ENCODE measurements at regions not wholly inside any gene's neighbourhood (a gene's known extent, or its start where the extent isn't known, plus 50 kb on each side); places are given as distances from the start of the nearest gene placed in this dataset.

DNA sequence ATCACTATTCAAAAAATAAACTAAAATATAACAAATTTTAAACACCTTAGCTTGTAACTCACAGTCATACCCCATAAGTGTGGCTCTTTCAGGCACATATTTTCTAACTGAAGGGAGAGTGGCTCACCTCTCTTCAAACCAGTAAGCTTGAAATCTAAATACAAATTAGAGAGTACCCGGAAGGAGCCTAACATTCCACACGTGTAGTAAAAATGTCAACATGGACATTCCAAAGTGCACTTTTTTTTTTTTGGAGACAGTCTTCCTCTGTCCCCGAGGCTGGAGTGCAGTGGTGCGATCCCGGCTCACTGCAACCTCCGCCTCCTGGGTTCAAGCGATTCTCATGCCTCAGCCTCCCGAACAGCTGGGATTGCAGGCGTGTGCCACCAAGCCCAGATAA lies 275.6 kb upstream of the ADGRL2 start:
- H3K4me2 ChIP-seq (ENCODE audit: low read depth, low read length, poor library complexity, severe bottlenecking) = no peak overlapping the region
- no peaks in the 10 kb centered on the region for H3K9me2 ChIP-seq (replicated peaks; ENCODE audit: insufficient read depth, low read length)
- TF ChIP-seq EZH2phosphoT487 (conservative IDR thresholded peaks at IDR 0.05; ENCODE audit: low read length) (no peak), CTCF (IDR thresholded peaks at IDR 0.05; ENCODE audit: insufficient read depth, low read length, poor library complexity, severe bottlenecking) (no peak)
- H4K20me1 ChIP-seq (ENCODE audit: low read depth, low read length) = no peaks in the 10 kb centered on the region
- H3K4me3 ChIP-seq (ENCODE audit: insufficient read depth, low read length, poor library complexity, severe bottlenecking) = no peak overlapping the region
- H3F3A ChIP-seq (ENCODE audit: insufficient read depth) = no peaks in the 10 kb centered on the region
- no peak overlapping the region for H3K27ac ChIP-seq (ENCODE audit: low read depth, low read length)
- H3K9me3 ChIP-seq (ENCODE audit: insufficient read depth, low read length) = no peaks in the 10 kb centered on the region
- no peaks in the 10 kb centered on the region for H3K36me3 ChIP-seq (ENCODE audit: low read length)
- H3K27me3 ChIP-seq (ENCODE audit: low read length) = no peaks in the 10 kb centered on the region
- H2AFZ ChIP-seq (ENCODE audit: low read depth, low read length, severe bottlenecking) = no peak overlapping the region
- H3K79me2 ChIP-seq (ENCODE audit: insufficient read depth, low read length) = no peaks in the 10 kb centered on the region
- no peak overlapping the region for H3K9ac ChIP-seq (ENCODE audit: low read length)

DNA sequence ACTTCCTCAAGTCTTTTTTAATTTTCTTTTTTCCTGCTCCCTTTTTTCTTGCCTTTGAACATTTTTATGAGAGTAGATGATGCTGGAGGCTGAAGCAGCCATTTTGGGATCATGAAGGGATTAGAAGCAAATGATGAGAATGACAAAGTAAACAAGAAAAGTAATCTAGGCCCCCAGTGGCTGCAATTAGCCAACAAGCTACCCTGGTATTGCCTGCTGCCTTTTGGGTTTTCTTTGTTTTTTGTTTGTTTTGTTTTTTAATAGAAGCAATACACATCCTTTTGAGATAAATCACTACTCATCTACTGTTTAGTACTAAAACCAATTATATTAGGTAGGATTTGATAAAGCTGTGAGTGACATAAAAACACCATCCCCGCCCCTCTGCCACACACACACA lies 280.7 kb upstream of the ADGRL2 start:
- Histone ChIP-seq H3F3A (ENCODE audit: insufficient read depth) (no peaks in the 10 kb centered on the region), H3K9me2 (replicated peaks; ENCODE audit: insufficient read depth, low read length) (no peaks in the 10 kb centered on the region), H3K36me3 (ENCODE audit: low read length) (no peaks in the 10 kb centered on the region), H3K4me3 (ENCODE audit: insufficient read depth, low read length, poor library complexity, severe bottlenecking) (no peak overlapping the region), H3K27ac (ENCODE audit: low read depth, low read length) (no peak overlapping the region), H3K79me2 (ENCODE audit: insufficient read depth, low read length) (no peaks in the 10 kb centered on the region), H3K9me3 (ENCODE audit: insufficient read depth, low read length) (no peaks in the 10 kb centered on the region), H2AFZ (ENCODE audit: low read depth, low read length, severe bottlenecking) (no peak overlapping the region), H4K20me1 (ENCODE audit: low read depth, low read length) (no peaks in the 10 kb centered on the region), H3K4me2 (ENCODE audit: low read depth, low read length, poor library complexity, severe bottlenecking) (no peak overlapping the region), H3K27me3 (ENCODE audit: low read length) (no peaks in the 10 kb centered on the region), H3K9ac (ENCODE audit: low read length) (no peak overlapping the region)
- no peak for TF ChIP-seq CTCF (IDR thresholded peaks at IDR 0.05; ENCODE audit: insufficient read depth, low read length, poor library complexity, severe bottlenecking)
- no peak for TF ChIP-seq EZH2phosphoT487 (conservative IDR thresholded peaks at IDR 0.05; ENCODE audit: low read length)

- Histone ChIP-seq H3K79me2 (ENCODE audit: insufficient read depth, low read length) (no peaks in the 10 kb centered on the region), H3F3A (ENCODE audit: insufficient read depth) (no peaks in the 10 kb centered on the region), H3K4me3 (ENCODE audit: insufficient read depth, low read length, poor library complexity, severe bottlenecking) (no peak overlapping the region), H3K9ac (ENCODE audit: low read length) (no peak overlapping the region), H2AFZ (ENCODE audit: low read depth, low read length, severe bottlenecking) (no peak overlapping the region), H3K9me3 (ENCODE audit: insufficient read depth, low read length) (no peaks in the 10 kb centered on the region), H3K4me2 (ENCODE audit: low read depth, low read length, poor library complexity, severe bottlenecking) (no peak overlapping the region), H3K36me3 (ENCODE audit: low read length) (no peaks in the 10 kb centered on the region), H3K27me3 (ENCODE audit: low read length) (no peaks in the 10 kb centered on the region), H3K9me2 (replicated peaks; ENCODE audit: insufficient read depth, low read length) (no peaks in the 10 kb centered on the region), H3K27ac (ENCODE audit: low read depth, low read length) (no peak overlapping the region), H4K20me1 (ENCODE audit: low read depth, low read length) (no peaks in the 10 kb centered on the region)
- no peak for TF ChIP-seq EZH2phosphoT487 (conservative IDR thresholded peaks at IDR 0.05; ENCODE audit: low read length)
- no peak for TF ChIP-seq CTCF (IDR thresholded peaks at IDR 0.05; ENCODE audit: insufficient read depth, low read length, poor library complexity, severe bottlenecking)
Measured at GRCh38 chr1:81517987-81518386, 282.7 kb upstream of the ADGRL2 start.

Measured in SU-DHL-6 (cell line).